Vagina (tissue), 2 donors: ENCODE measurements at regions not wholly inside any gene's neighbourhood (a gene's known extent, or its start where the extent isn't known, plus 50 kb on each side); places are given as distances from the start of the nearest gene placed in this dataset.

ENCODE experiments used
- POLR2A ChIP-seq, 2 donors: fragments of 450-650 bp; IDR thresholded peaks; one replicate each; pipeline ENCODE4 v1.6.1; 2017; ENCODE audit warnings: antibody characterized with exemption in 2 of 2, mild to moderate bottlenecking in 2 of 2, moderate library complexity in 2 of 2
- POLR2AphosphoS5 ChIP-seq, 2 donors: sonication (generic); formaldehyde crosslinking; IDR thresholded peaks; one replicate each; pipeline ENCODE4 v1.9.0; 2017; ENCODE audit warnings: antibody characterized with exemption in 2 of 2, mild to moderate bottlenecking in 2 of 2, low read depth in 1 of 2; ENCODE audit not compliant: insufficient read depth in 1 of 2
- TF ChIP-seq, protein P1 (sequence below), 3 experiments: fragments of 450-650 bp in 2 of 3; fragments of 200-600 bp in 1 of 3; sonication (generic) in 1 of 3; IDR thresholded peaks; one replicate each; pipeline ENCODE4 v1.5.1; 2017 to 2019; ENCODE audit warnings: antibody characterized with exemption in 3 of 3, mild to moderate bottlenecking in 2 of 3, moderate library complexity in 2 of 3

DNA sequence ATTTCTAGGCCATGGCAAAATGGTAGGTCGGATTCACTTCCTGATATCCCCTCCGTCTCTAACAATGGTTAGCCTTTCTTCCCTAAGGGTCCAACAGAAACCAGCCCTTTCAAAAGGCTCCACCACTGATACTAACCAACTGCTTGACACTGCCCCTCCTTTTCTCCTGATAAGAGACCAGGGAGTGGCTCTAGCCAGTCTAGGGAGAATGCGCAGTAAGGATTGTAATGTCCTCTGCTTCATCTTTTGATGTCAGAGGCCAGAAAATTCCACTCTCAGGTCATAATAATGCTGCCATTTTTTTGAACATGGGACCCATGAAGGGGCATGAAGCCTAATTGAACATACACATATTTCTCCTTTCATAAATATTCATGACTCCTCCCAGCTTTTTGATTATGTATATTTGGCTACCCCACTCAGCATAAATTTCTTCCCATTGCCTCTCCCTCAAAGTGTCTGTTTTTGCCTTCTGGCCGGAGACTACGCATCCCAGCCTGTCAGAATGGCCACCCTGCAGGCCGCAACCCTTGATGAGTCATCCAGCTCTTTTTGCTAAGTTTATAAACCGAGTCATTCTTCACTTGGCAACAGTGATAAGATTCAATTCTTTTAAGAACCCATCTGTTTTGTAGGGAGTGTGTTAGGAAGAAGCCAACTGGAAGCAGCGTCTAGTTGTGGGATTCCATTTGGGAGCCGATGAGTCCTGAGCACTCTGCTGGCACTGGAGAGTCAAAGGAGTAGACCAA, 189.0 kb upstream of the MCTP2 start:
- TF ChIP-seq, protein P1, sequence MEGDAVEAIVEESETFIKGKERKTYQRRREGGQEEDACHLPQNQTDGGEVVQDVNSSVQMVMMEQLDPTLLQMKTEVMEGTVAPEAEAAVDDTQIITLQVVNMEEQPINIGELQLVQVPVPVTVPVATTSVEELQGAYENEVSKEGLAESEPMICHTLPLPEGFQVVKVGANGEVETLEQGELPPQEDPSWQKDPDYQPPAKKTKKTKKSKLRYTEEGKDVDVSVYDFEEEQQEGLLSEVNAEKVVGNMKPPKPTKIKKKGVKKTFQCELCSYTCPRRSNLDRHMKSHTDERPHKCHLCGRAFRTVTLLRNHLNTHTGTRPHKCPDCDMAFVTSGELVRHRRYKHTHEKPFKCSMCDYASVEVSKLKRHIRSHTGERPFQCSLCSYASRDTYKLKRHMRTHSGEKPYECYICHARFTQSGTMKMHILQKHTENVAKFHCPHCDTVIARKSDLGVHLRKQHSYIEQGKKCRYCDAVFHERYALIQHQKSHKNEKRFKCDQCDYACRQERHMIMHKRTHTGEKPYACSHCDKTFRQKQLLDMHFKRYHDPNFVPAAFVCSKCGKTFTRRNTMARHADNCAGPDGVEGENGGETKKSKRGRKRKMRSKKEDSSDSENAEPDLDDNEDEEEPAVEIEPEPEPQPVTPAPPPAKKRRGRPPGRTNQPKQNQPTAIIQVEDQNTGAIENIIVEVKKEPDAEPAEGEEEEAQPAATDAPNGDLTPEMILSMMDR (IDR thresholded peaks at IDR 0.05): no peak
- TF ChIP-seq POLR2A (IDR thresholded peaks at IDR 0.05): no peak
- no peak for TF ChIP-seq POLR2AphosphoS5 (IDR thresholded peaks at IDR 0.05; ENCODE audit: insufficient read depth in 1 of 2, low read depth in 1 of 2)
